T-helper 2 cell (primary cell): ENCODE measurements at regions not wholly inside any gene's neighbourhood (a gene's known extent, or its start where the extent isn't known, plus 50 kb on each side); places are given as distances from the start of the nearest gene placed in this dataset.

Experiments
- DNase-seq, 5 experiments: peaks; one replicate each; pipeline versions ENCODE4 v3.0.0 to v3.0.0-alpha.2; 2012 to 2022

DNA sequence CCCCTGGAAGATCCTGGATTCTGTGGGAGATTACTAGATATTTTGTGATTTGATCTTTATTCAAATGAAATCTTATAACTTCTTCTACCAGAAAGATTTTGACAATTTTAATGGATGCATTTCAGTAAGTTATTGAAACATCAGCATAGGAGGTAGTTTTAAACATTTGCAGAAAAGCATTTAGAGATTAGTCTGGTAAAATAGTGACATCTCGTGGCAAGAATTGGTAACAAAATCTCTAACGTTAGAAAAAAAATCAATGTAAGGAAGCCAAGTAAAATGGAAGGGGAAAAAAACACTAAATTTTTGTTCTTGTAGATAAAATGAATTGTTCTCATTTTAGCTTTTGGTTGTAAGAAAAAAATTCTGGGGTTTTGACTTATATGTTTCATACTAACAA, 73.3 kb downstream of the TASL start:
- DNase-seq, result peak in 1 of 5 experiments; percentile 15

DNA sequence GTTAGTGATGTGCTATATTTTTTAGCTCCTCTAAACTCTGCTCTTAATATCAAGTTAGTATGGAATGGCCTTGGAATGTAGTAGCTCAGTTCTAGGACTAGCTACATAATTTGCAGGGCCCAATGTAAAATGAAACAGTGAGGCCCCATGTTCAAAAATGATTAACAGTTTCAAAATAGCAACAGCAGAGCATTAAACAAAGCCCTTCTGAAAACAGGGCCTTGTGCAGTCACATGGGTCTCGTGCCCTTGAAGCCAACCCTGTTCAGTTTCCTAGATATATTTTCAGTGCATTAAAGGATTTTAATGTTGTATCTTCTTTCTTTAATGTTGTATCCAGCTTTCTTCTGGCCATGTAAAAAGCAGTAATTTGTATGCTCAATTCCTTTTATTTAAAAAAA, 82.1 kb downstream of the TASL start:
- DNase-seq, result no peak

DNA sequence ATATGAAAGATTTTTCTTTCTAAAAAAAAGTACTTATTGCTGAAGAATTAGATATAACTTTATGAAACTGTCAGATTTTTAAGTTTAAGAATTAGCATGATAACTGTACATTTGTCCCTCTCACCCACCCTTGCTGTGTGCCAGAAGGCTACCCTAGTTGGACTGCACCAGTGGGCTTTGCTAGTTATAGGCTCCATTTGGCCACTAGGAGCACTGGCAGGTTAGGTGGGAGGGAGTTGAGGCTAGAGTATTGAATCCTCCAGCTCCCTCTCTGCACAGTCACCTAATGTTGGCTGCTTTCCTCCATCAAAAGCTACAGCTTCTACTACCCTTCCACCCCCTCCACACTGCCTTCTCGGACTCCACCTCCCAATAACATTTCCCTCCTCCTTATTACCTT, 84.2 kb downstream of the TASL start:
- no peak for DNase-seq

GRCh38 chrX:30489323-30489722, 88.2 kb downstream of the TASL start:
- DNase-seq, result peak in 1 of 5 experiments; percentile 2

- DNase-seq, result peak in 1 of 5 experiments; percentile 0
These were observed 89.5 kb downstream of the TASL start for GRCh38 chrX:30488092-30488491.

GRCh38 chrX:30483996-30484395, 93.6 kb downstream of the TASL start:
- no peak for DNase-seq

- no peak for DNase-seq
These were observed 109.1 kb downstream of the TASL start for GRCh38 chrX:30468471-30468870.
